HG03457 (cell line): ENCODE measurements at regions not wholly inside any gene's neighbourhood (a gene's known extent, or its start where the extent isn't known, plus 50 kb on each side); places are given as distances from the start of the nearest gene placed in this dataset.

Experiments
- ATAC-seq: cut with Tn5 transposase; IDR thresholded peaks from one replicate; pipeline ENCODE4 v1.9.1; 2021; ENCODE audit warnings: moderate number of reproducible peaks; ENCODE audit not compliant: unreplicated experiment

DNA sequence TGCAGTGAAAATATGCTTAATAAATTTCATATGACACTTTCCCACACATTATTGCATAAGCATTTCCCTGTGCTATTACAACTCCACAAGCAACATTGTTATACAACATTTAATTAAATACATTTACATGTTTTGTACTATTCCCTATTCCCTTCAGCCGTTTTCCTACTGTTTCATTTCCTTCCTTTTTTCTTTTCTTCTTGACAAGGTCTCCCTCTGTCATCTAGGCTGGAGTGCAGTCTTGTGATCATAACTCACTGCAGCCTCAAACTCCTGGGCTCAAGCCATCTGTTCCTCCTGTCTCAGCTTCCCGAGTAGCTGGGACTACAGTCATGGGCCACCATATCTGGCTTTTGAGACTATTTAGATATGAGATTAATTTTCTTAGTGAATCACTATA is 254.7 kb downstream of the NFKBIZ start:
- no peak for ATAC-seq

- ATAC-seq, result no peak
Measured at GRCh38 chr3:102105193-102105592, 255.9 kb downstream of the NFKBIZ start.

GRCh38 chr3:102106416-102107097 is 257.2 kb downstream of the NFKBIZ start:
- no peak for ATAC-seq

DNA sequence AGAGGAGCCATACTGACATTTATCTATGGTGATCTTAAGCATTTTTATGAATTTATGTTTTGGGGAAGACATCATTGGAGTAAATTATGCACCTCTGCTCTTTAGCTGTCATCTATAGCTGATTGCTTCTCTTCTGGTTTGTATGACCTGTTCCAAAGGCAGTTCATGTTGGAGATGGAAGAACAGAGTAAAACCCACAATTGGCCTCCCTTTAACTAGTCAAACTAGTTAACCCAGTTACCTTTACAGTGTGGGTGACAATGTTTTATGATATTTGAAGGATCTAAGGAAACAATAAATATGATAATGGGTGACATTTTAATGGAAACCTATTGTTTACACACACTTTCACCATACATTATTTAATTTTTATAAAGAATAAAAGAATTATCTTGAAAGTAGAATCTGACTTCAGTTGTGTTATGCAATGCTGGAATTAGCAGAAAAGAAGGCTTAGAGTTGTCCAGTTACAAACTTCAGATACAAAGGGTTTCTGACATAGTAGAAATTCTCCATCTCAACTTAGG is 263.5 kb downstream of the NFKBIZ start:
- ATAC-seq, result no peak

- ATAC-seq, result no peak
Measured at GRCh38 chr3:102113421-102114041, 264.2 kb downstream of the NFKBIZ start.

- ATAC-seq, result no peak
Measured at GRCh38 chr3:102114264-102114979, 265.1 kb downstream of the NFKBIZ start.

DNA sequence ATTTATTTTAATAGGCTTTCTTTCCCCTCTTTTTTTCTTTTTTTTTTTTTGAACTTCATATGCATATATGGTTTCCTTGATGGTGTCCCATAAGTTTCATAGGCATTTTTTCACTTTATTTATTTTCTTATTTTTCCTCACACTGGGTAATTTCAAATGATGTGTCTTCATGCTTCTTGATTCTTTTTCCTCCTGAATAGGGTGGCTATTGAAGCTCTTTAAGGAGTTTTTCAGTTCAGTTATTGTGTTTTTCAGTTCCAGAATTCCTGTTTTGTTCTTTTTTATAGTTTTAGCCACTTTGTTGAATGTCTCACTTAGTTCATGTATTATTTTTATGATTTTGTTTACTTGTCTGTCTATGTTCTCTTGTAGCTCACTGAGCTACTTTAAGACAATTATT is 273.2 kb downstream of the NFKBIZ start:
- no peak for ATAC-seq

DNA sequence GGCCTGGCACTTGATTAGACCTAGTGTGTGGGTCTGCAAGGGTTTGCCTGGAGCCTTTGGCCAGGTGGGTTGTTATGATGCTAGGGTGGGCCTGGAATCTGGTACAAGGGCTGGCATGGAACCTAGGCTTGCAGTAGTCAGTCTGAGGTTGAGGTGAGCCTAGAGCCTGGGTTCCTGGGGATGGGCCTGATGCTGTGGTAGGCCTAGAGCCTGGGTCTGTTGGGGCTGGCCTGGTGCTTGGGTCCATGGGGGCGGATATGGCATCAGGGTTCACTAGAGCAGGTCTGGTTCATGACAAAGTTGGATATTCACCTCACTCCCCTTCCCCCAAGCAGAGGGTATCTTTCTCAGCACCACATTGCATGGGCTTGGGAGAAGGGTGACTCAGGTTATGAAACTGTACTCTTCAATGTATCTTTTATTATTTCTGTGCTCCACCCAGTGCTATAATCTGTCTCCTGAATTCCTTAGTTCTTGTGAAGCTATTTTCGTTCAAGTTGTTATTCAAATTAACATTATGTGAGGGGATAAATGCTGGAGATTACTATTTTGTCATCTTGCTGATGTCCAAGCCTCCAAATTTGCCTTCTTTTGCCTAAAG is 274.4 kb downstream of the NFKBIZ start:
- no peak for ATAC-seq

GRCh38 chr3:102124282-102124681 is 275.0 kb downstream of the NFKBIZ start:
- ATAC-seq, result no peak

DNA sequence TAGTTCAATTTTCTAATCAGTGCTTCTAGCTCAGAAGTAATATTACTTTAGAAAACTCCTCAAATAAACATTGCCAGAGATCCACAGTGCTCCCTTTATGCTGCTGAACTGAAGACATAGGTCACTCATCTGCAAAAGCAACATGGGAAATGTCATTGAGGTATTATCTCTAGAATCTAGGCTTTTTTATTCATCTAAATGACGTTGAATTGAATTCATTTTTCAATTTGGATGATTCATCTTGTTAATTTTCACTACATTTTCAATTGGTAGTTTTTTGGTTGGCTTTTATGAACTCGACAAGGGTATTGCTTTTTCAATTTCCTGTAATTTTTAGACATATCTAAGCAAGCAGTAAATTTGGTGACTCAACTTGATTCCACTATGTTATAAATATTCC is 275.4 kb downstream of the NFKBIZ start:
- ATAC-seq, result no peak

GRCh38 chr3:102125197-102125993 is 276.1 kb downstream of the NFKBIZ start:
- no peak for ATAC-seq

DNA sequence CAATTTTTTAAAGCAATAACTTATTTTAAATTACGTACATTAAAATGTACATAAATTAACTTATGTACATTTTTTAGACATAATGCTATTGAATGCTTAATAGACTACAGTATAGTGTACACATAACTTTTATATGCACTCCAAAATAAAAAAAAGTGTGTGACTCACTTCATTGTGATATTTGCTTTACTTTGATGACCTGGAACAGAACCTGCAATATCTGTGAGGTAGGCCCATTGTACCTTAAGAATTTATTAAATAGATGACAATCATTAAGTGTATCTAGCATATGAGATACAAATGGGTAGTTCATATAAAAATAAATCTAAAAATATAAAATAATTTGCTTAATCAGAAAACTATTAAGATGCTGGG is 276.7 kb downstream of the NFKBIZ start:
- no peak for ATAC-seq

DNA sequence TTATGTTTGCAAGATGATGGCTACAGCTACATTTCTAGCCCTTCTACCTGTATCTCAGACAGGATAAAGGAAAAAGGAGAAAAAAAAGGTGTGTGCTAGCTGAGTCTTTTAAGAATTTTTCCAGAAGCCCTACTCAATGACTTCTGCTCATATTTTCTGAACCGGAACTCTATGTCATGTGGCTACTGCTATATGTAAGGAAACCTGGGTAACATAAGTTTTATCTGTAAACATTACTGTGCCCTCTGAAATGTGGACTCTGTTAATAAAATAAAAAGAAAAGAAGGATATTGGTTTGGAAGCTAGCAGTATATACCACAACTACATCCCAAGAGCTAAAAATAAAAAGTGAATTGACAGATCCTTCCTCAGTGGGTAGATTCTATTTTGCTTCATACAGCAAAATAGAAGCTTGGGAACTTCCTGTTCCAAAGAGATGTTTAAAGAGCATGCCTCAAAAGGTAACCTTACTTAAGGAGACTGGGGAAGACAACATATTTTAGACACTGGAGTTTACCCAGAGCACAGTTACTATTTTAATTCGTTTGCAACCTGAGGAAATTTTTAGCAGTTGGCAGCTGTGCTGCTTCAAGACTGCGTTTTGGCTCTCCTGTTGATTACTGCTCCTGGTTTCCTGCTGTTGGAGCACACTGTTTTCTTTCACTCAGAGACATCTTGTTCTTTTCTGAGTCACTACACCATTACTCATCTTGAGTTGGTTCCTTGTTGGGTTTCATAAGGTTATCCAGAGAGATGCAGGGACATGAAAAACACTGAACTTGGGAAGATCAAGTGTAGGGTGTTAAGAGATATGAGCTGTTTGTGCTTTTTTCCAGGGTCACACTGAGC is 280.7 kb downstream of the NFKBIZ start:
- no peak for ATAC-seq

GRCh38 chr3:102132370-102132769 is 283.1 kb downstream of the NFKBIZ start:
- ATAC-seq, result no peak

GRCh38 chr3:102133376-102133775 is 284.1 kb downstream of the NFKBIZ start:
- no peak for ATAC-seq

DNA sequence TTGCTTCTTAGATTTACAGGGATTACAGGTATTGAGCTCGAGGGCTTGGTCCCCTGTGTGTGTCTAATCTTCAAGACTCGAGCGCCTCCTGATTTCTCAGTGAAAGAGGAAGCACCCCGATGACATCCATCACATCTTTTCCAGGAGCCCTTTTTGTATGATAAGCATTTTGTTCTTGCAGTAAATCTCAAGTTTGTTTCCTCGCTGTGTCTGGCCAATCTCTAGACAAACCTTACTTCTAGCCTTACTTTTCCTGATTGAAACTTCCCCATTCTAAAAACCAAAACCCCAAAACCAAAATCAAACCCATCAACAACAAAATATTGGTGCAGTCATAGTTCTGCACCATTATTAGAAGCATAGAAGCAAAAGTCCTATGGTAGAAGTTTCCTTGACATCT is 286.0 kb downstream of the NFKBIZ start:
- no peak for ATAC-seq

DNA sequence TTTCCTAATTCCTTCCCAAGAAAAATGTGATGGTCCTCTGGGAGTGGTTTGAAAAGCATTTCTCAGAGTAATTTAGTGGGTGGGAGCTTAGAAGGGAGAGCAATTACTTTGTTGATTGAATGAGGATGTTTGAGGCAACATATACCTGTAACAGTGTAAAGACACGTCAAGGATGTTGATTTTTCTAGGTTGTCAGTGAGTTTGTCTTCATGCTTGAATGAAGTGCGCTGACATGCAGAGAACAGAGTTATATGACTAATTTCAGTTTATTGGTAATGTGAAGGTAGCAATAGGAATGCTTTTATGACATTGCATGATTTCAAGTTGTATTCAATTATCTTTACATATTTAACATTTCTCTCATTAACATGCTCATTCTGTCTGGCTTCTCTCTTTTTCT is 286.9 kb downstream of the NFKBIZ start:
- no peak for ATAC-seq

DNA sequence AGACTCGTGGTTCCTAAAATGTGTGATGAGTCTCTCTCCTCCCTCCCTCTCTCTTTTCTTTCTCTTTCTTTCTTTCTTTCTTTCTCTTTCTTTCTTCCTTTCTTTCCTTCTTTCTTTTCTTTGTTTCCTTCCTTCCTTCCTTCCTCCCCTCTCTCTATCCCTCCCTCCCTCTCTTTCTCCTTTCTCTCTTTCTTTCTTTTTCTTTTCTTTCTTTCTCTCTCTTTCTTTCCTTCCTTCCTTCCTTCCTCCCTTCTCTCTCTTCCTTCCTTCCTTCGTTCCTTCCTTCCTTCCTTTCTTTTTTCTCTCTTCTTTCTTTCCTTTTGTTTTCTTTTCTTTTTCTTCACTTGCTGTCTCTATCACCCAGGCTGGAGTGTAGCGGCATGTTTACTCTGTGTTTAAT is 290.8 kb downstream of the NFKBIZ start:
- no peak for ATAC-seq

DNA sequence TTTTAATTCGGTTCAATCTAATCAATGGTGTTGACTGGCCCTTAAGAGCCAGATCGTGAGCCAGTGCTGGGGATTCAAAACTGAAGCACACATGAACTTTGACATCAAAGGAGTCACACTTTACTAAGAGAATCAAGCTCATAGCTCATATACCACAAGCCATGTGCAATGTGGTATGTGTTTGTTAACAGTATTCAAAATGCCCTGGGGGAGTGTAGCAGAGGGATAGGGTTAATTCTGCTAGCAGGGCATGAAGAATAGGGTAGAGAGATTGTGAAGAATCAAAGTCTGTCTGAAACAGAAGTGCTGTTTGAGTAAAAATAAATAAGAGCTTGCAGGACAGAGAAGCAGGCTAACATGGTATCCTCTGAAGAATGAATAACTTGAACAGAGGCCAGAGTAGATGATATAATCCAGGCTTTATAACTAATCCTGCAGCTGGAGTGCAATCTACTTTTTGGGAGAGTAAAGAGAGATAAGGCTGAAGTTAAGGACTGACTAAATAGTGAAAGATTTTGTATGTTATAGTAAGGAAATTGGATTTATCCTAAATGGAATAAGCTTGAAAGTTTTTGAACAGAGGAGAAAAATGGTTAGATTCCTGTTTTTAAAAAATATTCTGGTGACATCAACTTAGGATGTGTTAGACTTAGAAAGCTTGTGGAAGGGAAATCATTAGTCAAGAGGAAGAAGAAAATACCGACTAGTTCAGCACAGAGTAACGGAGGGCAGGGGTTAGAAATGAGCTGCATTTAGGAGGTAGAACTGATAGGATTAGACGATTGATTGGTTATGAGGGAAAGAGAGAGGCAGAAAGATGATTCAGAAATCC is 292.0 kb downstream of the NFKBIZ start:
- no peak for ATAC-seq
